ENCODE measurements at regions not wholly inside any gene's neighbourhood (a gene's known extent, or its start where the extent isn't known, plus 50 kb on each side); places are given as distances from the start of the nearest gene placed in this dataset.
"Not testable (repeated sequence)": the region's sequence is repeated elsewhere in the genome, so short reads cannot be mapped to it uniquely, and the experiment has no call there.

GRCh38 chr16:8044796-8045195, 545.5 kb downstream of the TMEM114 start:
- H3K27ac Mint-ChIP-seq (ENCODE audit: unreplicated experiment): no peak overlapping the region
- no peak overlapping the region for H3K4me3 Mint-ChIP-seq (ENCODE audit: unreplicated experiment)
- no peak for DNase-seq (ENCODE audit: low spot score)
- H3K36me3 Mint-ChIP-seq (ENCODE audit: low read depth, unreplicated experiment): no peaks in the 10 kb centered on the region
- no peaks in the 10 kb centered on the region for H3K4me1 Mint-ChIP-seq (ENCODE audit: unreplicated experiment)
- no peaks in the 10 kb centered on the region for H3K27me3 Mint-ChIP-seq (ENCODE audit: unreplicated experiment)
- peaks cover 6% of the 10 kb centered on the region for H3K9me3 Mint-ChIP-seq (ENCODE audit: unreplicated experiment)
- TF ChIP-seq CTCF (IDR thresholded peaks at IDR 0.05; ENCODE audit: unreplicated experiment): no peak

- no peak for DNase-seq (ENCODE audit: low spot score)
- H3K27ac Mint-ChIP-seq (ENCODE audit: unreplicated experiment): no peak overlapping the region
- no peaks in the 10 kb centered on the region for H3K36me3 Mint-ChIP-seq (ENCODE audit: low read depth, unreplicated experiment)
- TF ChIP-seq CTCF (IDR thresholded peaks at IDR 0.05; ENCODE audit: unreplicated experiment): no peak
- H3K9me3 Mint-ChIP-seq (ENCODE audit: unreplicated experiment): no peaks in the 10 kb centered on the region
- no peaks in the 10 kb centered on the region for H3K4me1 Mint-ChIP-seq (ENCODE audit: unreplicated experiment)
- H3K27me3 Mint-ChIP-seq (ENCODE audit: unreplicated experiment): no peaks in the 10 kb centered on the region
- no peak overlapping the region for H3K4me3 Mint-ChIP-seq (ENCODE audit: unreplicated experiment)
Observed at GRCh38 chr16:8032406-8032805, 557.9 kb downstream of the TMEM114 start.

GRCh38 chr16:8030004-8030403, 560.3 kb downstream of the TMEM114 start:
- H3K4me3 Mint-ChIP-seq (ENCODE audit: unreplicated experiment); H3K36me3 Mint-ChIP-seq (ENCODE audit: low read depth, unreplicated experiment); H3K27ac Mint-ChIP-seq (ENCODE audit: unreplicated experiment); H3K27me3 Mint-ChIP-seq (ENCODE audit: unreplicated experiment); H3K4me1 Mint-ChIP-seq (ENCODE audit: unreplicated experiment); H3K9me3 Mint-ChIP-seq (ENCODE audit: unreplicated experiment); DNase-seq (ENCODE audit: low spot score): not testable (repeated sequence)

GRCh38 chr16:8026450-8026849, 563.9 kb downstream of the TMEM114 start:
- Mint-ChIP-seq H3K27me3 (ENCODE audit: unreplicated experiment) (no peaks in the 10 kb centered on the region), H3K4me1 (ENCODE audit: unreplicated experiment) (no peaks in the 10 kb centered on the region), H3K27ac (ENCODE audit: unreplicated experiment) (no peak overlapping the region), H3K4me3 (ENCODE audit: unreplicated experiment) (no peak overlapping the region), H3K36me3 (ENCODE audit: low read depth, unreplicated experiment) (no peaks in the 10 kb centered on the region), H3K9me3 (ENCODE audit: unreplicated experiment) (no peaks in the 10 kb centered on the region)
- peak; percentile 29 for DNase-seq (ENCODE audit: low spot score)
- TF ChIP-seq CTCF (IDR thresholded peaks at IDR 0.05; ENCODE audit: unreplicated experiment): no peak

- no peaks in the 10 kb centered on the region for H3K9me3 Mint-ChIP-seq (ENCODE audit: unreplicated experiment)
- H3K27me3 Mint-ChIP-seq (ENCODE audit: unreplicated experiment): no peaks in the 10 kb centered on the region
- H3K4me3 Mint-ChIP-seq (ENCODE audit: unreplicated experiment): no peak overlapping the region
- no peak overlapping the region for H3K27ac Mint-ChIP-seq (ENCODE audit: unreplicated experiment)
- DNase-seq (ENCODE audit: low spot score): no peak
- H3K4me1 Mint-ChIP-seq (ENCODE audit: unreplicated experiment): no peaks in the 10 kb centered on the region
- no peaks in the 10 kb centered on the region for H3K36me3 Mint-ChIP-seq (ENCODE audit: low read depth, unreplicated experiment)
- TF ChIP-seq CTCF (IDR thresholded peaks at IDR 0.05; ENCODE audit: unreplicated experiment): no peak
Observed at GRCh38 chr16:8023326-8023725, 567.0 kb downstream of the TMEM114 start.

Measured in endothelial cell (in vitro differentiated cells).